ENCODE measurements at regions not wholly inside any gene's neighbourhood (a gene's known extent, or its start where the extent isn't known, plus 50 kb on each side); places are given as distances from the start of the nearest gene placed in this dataset.
A peak's percentile ranks its signal among the peaks of the same experiment; 100 is the strongest.

DNA sequence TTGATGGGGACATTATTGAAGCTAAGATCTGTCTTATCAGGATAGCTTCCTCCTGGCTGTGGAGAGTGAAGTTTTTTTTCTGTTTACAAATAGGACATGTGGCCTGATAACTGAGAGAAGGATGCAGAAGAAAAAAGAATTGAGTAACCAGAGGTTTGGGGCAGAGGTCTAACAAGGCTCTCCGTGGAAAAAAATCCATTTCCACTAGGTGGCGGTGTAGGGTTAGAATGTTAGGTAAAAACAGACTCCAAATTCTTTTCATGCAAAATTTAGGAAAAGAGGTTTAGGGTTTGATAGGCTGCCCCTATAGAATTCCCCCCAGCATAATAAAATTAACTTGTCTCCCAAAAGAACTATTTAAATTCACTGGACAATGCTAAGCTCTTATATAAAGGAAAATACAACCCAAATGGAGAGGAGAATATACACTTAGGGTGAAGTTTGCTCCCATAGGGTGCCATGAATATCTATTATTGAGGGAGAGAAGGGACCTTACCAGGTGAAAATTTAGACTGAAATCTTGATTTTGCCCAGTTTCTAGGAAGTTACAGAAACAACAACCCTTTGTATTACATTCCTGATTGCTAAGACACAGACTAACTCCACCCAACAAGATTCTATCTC, 1560.4 kb downstream of the OTOL1 start:
- no CpG with 5 or more reads among the region's 2 CpGs for WGBS (ENCODE audit: extremely low coverage, insufficient read length, low lambda C conversion rate)
- peak; percentile 42 for DNase-seq

More for the DNA sequence above, 1560.4 kb downstream of the OTOL1 start:
- Mint-ChIP-seq H3K27me3 (ENCODE audit: low read depth) (no peaks in the 10 kb centered on the region), H3K36me3 (ENCODE audit: insufficient read depth in 1 of 3, low read depth in 3 of 3) (peaks cover 0 to 9% (median 2%) of the 10 kb centered on the region in 3 experiments; a peak in 4 of 7 replicates), H3K4me3 (no peak overlapping the region), H3K27ac (no peak overlapping the region), H3K9me3 (peaks cover 3 to 5% of the 10 kb centered on the region in 2 experiments), H3K4me1 (no peaks in the 10 kb centered on the region)
- H2BK15ac ChIP-seq (ENCODE audit: low read depth, low read length) = no peak overlapping the region
- no peaks in the 10 kb centered on the region for H3K79me2 ChIP-seq (ENCODE audit: insufficient read depth, low read length)
- no peak overlapping the region for H3K27ac ChIP-seq (ENCODE audit: insufficient read length, low read depth, low read length)
- no peak overlapping the region for H3K4ac ChIP-seq (ENCODE audit: low read depth, low read length)
- no peak overlapping the region for H2BK12ac ChIP-seq (ENCODE audit: insufficient read length, low read depth, low read length)
- peak; percentile 77 for TF ChIP-seq CTCF (conservative IDR thresholded peaks at IDR 0.05)
- H3T11ph ChIP-seq (ENCODE audit: low read length) = no peak overlapping the region
- H2AK5ac ChIP-seq (ENCODE audit: insufficient read length, low read length) = no peak overlapping the region
- H3K4me1 ChIP-seq (ENCODE audit: insufficient read depth, low read length) = no peaks in the 10 kb centered on the region
- H3K23ac ChIP-seq (ENCODE audit: insufficient read length, low read depth, low read length) = no peak overlapping the region
- no peaks in the 10 kb centered on the region for H3K27me3 ChIP-seq (ENCODE audit: insufficient read depth, low read length)
- no peaks in the 10 kb centered on the region for H3K23me2 ChIP-seq (ENCODE audit: insufficient read length, low read depth, low read length, poor library complexity, severe bottlenecking)
- no peaks in the 10 kb centered on the region for H4K20me1 ChIP-seq (ENCODE audit: control insufficient read depth, insufficient read depth, insufficient read length)
- H4K5ac ChIP-seq (ENCODE audit: insufficient read length, low read depth, low read length) = no peak overlapping the region
- no peaks in the 10 kb centered on the region for H3K79me1 ChIP-seq (ENCODE audit: insufficient read depth, low read depth, low read length, poor library complexity, severe bottlenecking)
- H3K4me2 ChIP-seq (ENCODE audit: insufficient read depth, insufficient read length, low read length) = no peak overlapping the region
- no peak overlapping the region for H4K91ac ChIP-seq (ENCODE audit: insufficient read length, low read depth, low read length)
- H2BK20ac ChIP-seq (ENCODE audit: low read depth, low read length, poor library complexity, severe bottlenecking) = no peak overlapping the region
- no peak overlapping the region for H2AFZ ChIP-seq (ENCODE audit: low read length)
- H2BK120ac ChIP-seq (ENCODE audit: low read depth, low read length, poor library complexity, severe bottlenecking) = no peak overlapping the region
- no peaks in the 10 kb centered on the region for H3K9me3 ChIP-seq (ENCODE audit: control insufficient read depth, low read depth, low read length)
- no peak overlapping the region for H3K9ac ChIP-seq (ENCODE audit: extremely low read depth, insufficient read length, low read length)
- no peak overlapping the region for H3K56ac ChIP-seq (ENCODE audit: insufficient read length, low read depth, low read length)
- H3K14ac ChIP-seq (ENCODE audit: insufficient read depth, low read length) = no peak overlapping the region
- H3K18ac ChIP-seq (ENCODE audit: insufficient read length, low read depth, low read length) = no peak overlapping the region
- H4K8ac ChIP-seq (replicated peaks; ENCODE audit: insufficient read length, low read depth, low read length) = no peak overlapping the region
- H2BK5ac ChIP-seq (ENCODE audit: insufficient read length, low read length) = no peak overlapping the region

Measured in H9 (cell line).